NCI-H2107 treated with DMSO at 0.1 percent for 48 hours (cell line): ENCODE measurements at regions not wholly inside any gene's neighbourhood (a gene's known extent, or its start where the extent isn't known, plus 50 kb on each side); places are given as distances from the start of the nearest gene placed in this dataset.
"Not testable (repeated sequence)": the region's sequence is repeated elsewhere in the genome, so short reads cannot be mapped to it uniquely, and the experiment has no call there.

Experiments
- DNase-seq: peaks from one replicate; lab custom pipeline; 2025; ENCODE audit not compliant: unreplicated experiment; lab: John Stamatoyannopoulos, UW

GRCh38 chr4:27917381-27917780 is 1056.7 kb downstream of the STIM2 start:
- DNase-seq: no peak

GRCh38 chr4:27921231-27921630 is 1060.6 kb downstream of the STIM2 start:
- DNase-seq: no peak

GRCh38 chr4:27928761-27929540 is 1068.3 kb downstream of the STIM2 start:
- DNase-seq: no peak

- no peak for DNase-seq
These were observed 1069.7 kb downstream of the STIM2 start for GRCh38 chr4:27930291-27930690.

- DNase-seq: no peak
These were observed 1070.3 kb downstream of the STIM2 start for GRCh38 chr4:27930976-27931375.

- DNase-seq: no peak
These were observed 1070.9 kb downstream of the STIM2 start for GRCh38 chr4:27931584-27931983.

GRCh38 chr4:27934871-27935270 is 1074.2 kb downstream of the STIM2 start:
- DNase-seq: no peak

- no peak for DNase-seq
These were observed 1086.2 kb downstream of the STIM2 start for GRCh38 chr4:27946799-27947198.

GRCh38 chr4:27947302-27947701 is 1086.7 kb downstream of the STIM2 start:
- no peak for DNase-seq

GRCh38 chr4:27964095-27964494 is 1103.5 kb downstream of the STIM2 start:
- DNase-seq: no peak

- no peak for DNase-seq
These were observed 1106.0 kb downstream of the STIM2 start for GRCh38 chr4:27966664-27967063.

GRCh38 chr4:27973056-27973455 is 1112.4 kb downstream of the STIM2 start:
- no peak for DNase-seq

GRCh38 chr4:27973700-27974099 is 1113.1 kb downstream of the STIM2 start:
- DNase-seq: no peak

- DNase-seq: no peak
These were observed 1113.7 kb downstream of the STIM2 start for GRCh38 chr4:27974339-27974738.

- DNase-seq: not testable (repeated sequence)
These were observed 1114.2 kb downstream of the STIM2 start for GRCh38 chr4:27974881-27975280.

GRCh38 chr4:27978427-27979109 is 1117.9 kb downstream of the STIM2 start:
- DNase-seq: not testable (repeated sequence)

- no peak for DNase-seq
These were observed 1124.9 kb downstream of the STIM2 start for GRCh38 chr4:27985522-27985921.

GRCh38 chr4:27986476-27986875 is 1125.8 kb downstream of the STIM2 start:
- no peak for DNase-seq

- no peak for DNase-seq
These were observed 1141.1 kb downstream of the STIM2 start for GRCh38 chr4:28001698-28002097.

GRCh38 chr4:28004520-28004919 is 1143.9 kb downstream of the STIM2 start:
- DNase-seq: no peak

GRCh38 chr4:28006021-28006420 is 1145.4 kb downstream of the STIM2 start:
- no peak for DNase-seq

- no peak for DNase-seq
These were observed 1147.1 kb downstream of the STIM2 start for GRCh38 chr4:28007693-28008092.

- DNase-seq: no peak
These were observed 1148.9 kb downstream of the STIM2 start for GRCh38 chr4:28009541-28009940.
